Tibial nerve (tissue), 3 donors: ENCODE measurements at regions not wholly inside any gene's neighbourhood (a gene's known extent, or its start where the extent isn't known, plus 50 kb on each side); places are given as distances from the start of the nearest gene placed in this dataset.

Experiments used
- CTCF ChIP-seq, 5 experiments: fragments of 200-600 bp in 3 of 5; fragments of 450-650 bp in 2 of 5; sonication (generic) in 3 of 5; IDR thresholded peaks; one replicate each; pipeline ENCODE4 v1.5.1; 2016 to 2019; ENCODE audit warnings: antibody characterized with exemption in 5 of 5, mild to moderate bottlenecking in 3 of 5, moderate library complexity in 2 of 5
- POLR2A ChIP-seq, 2 donors: fragments of 450-650 bp; IDR thresholded peaks; one replicate each; pipeline ENCODE4 v1.6.1; 2017; ENCODE audit warnings: antibody characterized with exemption in 2 of 2, mild to moderate bottlenecking in 2 of 2, moderate library complexity in 2 of 2

GRCh38 chr6:15949982-15950381 lies 178.9 kb upstream of the MYLIP start:
- TF ChIP-seq CTCF (IDR thresholded peaks at IDR 0.05): no peak
- no peak for TF ChIP-seq POLR2A (IDR thresholded peaks at IDR 0.05)
